ENCODE measurements at regions not wholly inside any gene's neighbourhood (a gene's known extent, or its start where the extent isn't known, plus 50 kb on each side); places are given as distances from the start of the nearest gene placed in this dataset.

DNA sequence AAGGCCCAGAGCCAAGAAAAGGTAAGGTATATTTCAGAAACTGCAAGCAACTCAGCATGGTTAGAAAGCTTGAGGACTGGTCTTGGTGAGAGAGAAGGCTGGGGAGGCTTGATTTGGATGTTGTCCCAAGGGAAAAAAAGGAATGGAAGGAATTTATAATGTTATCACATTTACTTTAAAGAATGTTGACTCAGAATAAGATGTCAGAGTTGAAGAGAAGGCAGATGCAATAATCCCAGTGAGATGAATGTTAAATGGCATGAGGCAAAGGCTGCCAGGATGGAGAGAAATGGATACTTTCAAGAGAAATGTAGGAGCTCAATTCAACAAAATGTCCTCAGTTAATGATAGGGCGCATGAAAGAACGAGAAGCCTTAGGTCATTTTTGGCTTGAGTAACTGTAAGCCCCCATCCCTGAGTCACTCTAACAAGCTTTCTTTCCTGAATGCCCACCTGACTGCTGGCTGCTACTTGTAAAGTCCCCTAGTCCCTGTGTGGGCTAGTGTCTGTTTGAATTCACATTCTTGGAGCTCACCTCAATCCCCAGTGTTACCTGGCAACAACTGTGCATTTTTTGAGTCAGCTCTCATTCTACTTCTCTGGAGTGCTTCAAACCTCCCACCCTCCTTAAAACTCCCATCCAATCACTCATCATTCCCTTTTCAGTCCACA is 103.0 kb upstream of the TAPT1 start:
- no peak for TF ChIP-seq POLR2A (IDR thresholded peaks at IDR 0.05)
- TF ChIP-seq, protein P1, sequence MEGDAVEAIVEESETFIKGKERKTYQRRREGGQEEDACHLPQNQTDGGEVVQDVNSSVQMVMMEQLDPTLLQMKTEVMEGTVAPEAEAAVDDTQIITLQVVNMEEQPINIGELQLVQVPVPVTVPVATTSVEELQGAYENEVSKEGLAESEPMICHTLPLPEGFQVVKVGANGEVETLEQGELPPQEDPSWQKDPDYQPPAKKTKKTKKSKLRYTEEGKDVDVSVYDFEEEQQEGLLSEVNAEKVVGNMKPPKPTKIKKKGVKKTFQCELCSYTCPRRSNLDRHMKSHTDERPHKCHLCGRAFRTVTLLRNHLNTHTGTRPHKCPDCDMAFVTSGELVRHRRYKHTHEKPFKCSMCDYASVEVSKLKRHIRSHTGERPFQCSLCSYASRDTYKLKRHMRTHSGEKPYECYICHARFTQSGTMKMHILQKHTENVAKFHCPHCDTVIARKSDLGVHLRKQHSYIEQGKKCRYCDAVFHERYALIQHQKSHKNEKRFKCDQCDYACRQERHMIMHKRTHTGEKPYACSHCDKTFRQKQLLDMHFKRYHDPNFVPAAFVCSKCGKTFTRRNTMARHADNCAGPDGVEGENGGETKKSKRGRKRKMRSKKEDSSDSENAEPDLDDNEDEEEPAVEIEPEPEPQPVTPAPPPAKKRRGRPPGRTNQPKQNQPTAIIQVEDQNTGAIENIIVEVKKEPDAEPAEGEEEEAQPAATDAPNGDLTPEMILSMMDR (IDR thresholded peaks at IDR 0.05) = no peak

Data from thyroid gland (tissue), 4 donors.